OCI-LY7 (cell line): ENCODE measurements at regions not wholly inside any gene's neighbourhood (a gene's known extent, or its start where the extent isn't known, plus 50 kb on each side); places are given as distances from the start of the nearest gene placed in this dataset.

Source experiments
- CTCF ChIP-seq: fragments of 200-600 bp; sonication (generic); conservative IDR thresholded peaks from 2 replicates; pipeline ENCODE4 v1.5.1; 2014; ENCODE audit warnings: mild to moderate bottlenecking, antibody characterized with exemption, low read length, moderate library complexity, mixed read lengths
- EZH2phosphoT487 ChIP-seq: fragments of 200-600 bp; sonication (generic); IDR thresholded peaks from 2 replicates; pipeline ENCODE4 v1.6.1; 2018; ENCODE audit warnings: low read depth, borderline replicate concordance, mild to moderate bottlenecking, mixed run types, antibody characterized with exemption, low read length, moderate library complexity, mixed read lengths

GRCh38 chr19:27736225-27736624, 1476.7 kb downstream of the UQCRFS1 start:
- TF ChIP-seq CTCF, result no peak
- no peak for TF ChIP-seq EZH2phosphoT487
